HG03095 (cell line): ENCODE measurements at regions not wholly inside any gene's neighbourhood (a gene's known extent, or its start where the extent isn't known, plus 50 kb on each side); places are given as distances from the start of the nearest gene placed in this dataset.

ENCODE experiments used
- ATAC-seq: cut with Tn5 transposase; IDR thresholded peaks from one replicate; pipeline ENCODE4 v1.9.1; 2021; ENCODE audit warnings: moderate library complexity; ENCODE audit not compliant: unreplicated experiment

DNA sequence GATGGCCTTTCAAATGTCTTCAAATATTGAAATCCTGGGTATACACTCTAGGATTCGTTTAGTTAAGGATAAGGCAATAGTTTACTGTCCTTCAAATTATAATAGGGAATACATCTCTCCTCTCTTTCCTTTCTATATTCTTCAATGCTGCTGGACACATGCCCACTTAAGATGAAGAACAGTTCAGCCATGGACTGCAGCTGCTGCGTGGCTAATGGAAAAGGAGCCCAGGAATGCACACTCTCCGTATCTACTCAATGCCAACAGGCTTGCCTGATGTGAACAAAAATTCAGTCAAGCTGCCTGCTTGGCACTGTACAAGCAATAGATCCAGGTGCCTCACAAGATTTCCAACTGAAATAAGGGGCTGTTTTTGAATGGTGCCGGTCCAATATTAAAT lies 321.2 kb upstream of the LYPLAL1 start:
- ATAC-seq: no peak

- ATAC-seq: no peak
Measured at GRCh38 chr1:218863987-218864386, 309.7 kb upstream of the LYPLAL1 start.

DNA sequence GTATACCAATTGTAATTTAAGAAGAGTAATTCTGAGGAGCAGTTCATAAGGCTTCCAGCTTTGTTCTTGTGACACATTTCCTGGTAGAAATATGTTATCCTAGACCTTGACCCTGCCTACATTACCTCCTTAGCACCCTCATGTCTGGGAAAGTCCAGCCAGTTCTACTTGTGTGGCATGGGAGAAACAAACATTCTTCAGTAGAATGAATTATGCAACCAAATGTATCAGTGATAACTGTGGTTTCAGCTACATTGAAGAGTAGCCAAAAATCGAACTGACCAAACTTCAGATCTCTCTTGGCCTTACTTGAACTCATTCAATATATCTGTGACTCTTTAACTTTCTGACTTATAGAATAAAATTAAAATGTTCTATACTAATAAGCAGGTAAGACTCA lies 308.1 kb upstream of the LYPLAL1 start:
- ATAC-seq: no peak

DNA sequence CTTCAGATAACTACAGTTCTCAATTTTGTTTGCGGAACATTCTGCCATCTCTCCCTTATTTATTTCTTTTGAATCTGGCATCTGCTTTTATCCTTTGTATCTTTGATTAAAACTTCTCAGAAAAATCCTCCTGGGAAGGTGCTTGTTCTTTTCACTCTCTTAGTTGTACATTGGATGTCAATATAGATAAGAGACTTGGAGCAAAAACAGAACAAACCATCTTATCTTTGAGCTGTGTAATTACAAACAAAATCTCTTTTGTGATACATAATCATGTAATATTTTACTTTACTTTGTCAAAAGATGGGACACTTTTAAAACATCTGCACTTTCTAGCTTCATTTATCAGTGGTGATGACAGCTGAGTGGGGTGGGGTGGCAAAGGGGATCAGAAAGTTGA lies 307.2 kb upstream of the LYPLAL1 start:
- ATAC-seq: no peak

- no peak for ATAC-seq
Measured at GRCh38 chr1:218867066-218867465, 306.6 kb upstream of the LYPLAL1 start.

DNA sequence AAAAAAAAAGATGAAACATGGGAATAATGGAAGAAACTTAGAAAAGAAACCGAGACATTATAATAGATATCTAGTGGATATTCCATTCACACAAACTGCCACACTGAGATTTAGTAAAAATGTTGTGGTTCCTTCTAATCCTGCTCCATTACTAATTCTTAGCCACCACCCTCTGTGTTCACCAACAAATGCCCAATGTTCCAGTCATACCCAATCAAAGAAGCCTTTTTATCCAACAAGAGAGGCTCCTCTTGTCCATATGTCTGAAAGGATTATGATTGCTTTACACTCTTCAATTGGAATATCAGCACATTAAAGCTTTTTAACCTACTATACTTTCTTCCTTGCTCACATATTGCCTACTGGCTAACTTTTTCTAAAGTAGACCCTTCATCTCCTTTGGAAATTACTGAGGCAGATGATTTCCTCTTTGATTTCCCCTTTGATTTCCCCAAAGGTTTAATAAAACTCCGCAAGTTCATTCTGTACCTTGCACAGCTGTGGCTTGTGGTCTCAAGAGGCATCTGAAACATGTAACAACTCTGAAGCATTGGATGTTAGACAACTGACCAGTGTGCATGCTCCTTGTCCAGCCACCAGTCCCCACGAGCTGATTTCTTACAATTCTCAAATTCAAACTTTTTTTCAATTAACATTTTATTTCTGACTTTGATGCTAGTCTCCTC lies 305.6 kb upstream of the LYPLAL1 start:
- no peak for ATAC-seq

DNA sequence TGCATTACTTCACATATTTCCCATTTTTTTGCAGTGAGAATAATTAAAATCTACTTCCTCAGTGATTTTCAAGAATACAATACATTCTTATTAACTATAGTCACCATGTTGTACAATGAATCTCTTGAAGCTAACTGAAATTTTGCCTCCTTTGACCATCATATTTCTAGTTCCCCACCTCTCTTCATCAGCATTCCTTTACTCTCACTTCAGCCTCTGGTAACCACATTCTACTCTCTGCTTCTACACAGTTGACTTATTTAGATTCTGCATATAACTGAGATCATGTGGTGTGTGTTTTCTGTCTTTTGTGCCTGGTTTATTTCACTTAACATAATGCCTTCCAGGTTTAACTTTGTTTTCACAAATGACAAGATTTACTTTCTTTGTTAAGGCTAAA lies 304.4 kb upstream of the LYPLAL1 start:
- no peak for ATAC-seq

DNA sequence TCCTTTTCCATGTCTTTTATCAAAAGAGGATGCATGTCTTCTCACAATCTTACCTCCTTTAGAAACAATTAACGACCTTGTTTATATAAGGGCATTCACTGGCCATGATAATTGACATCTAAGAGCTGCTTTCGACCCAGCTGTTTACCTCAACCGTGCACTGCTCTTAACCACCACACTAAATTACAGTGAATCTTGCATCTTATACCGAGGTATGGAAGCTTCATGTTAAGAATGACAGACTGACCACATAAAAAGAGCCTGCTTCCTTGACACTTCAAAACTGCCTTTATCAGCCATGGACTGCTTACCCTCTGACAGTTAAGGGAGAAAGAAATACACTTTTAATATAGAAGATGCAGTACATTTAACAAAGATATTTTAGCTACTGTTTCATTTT lies 301.7 kb upstream of the LYPLAL1 start:
- no peak for ATAC-seq

DNA sequence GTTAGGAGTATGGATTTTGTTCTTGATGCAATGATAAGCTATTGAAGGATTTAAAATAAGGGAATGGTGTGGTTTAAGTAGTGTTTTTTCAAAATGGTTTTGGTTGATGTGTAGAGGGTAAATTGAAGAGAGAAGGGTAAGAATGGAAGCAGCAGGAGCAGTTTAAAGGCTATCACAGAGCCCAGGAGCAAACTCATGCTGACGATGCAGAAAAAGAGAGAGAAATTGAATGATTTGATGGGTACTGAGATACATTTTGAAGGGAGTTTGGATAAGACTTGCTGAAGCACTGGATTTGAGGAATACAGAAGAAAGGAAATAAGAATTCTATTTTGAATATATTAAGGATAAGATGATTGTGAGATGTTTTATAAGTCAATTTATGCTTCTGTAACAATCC lies 300.8 kb upstream of the LYPLAL1 start:
- no peak for ATAC-seq

DNA sequence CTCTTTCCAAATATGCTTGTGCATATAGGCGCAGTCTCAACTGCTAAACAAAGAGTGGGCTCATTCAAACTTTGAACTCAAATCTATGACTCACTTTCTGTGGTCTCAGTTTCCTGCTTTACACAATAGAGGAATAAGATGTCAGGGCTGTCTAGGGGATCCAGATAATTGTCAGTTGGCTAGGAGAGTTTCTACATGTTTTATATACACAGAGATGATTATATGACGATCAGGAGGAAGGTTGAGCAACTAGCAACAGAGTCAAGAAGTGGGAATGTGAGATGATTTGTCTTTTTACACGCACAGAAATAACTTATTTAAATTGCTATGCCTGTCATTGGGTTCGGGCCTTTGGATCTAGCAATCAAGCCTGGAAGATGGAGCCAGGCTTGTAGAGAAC lies 299.4 kb upstream of the LYPLAL1 start:
- ATAC-seq: no peak

- ATAC-seq: no peak
Measured at GRCh38 chr1:218874801-218875400, 298.8 kb upstream of the LYPLAL1 start.

GRCh38 chr1:218878369-218878768 lies 295.3 kb upstream of the LYPLAL1 start:
- ATAC-seq: no peak

- ATAC-seq: no peak
Measured at GRCh38 chr1:218880484-218881060, 293.1 kb upstream of the LYPLAL1 start.

GRCh38 chr1:218882454-218882853 lies 291.2 kb upstream of the LYPLAL1 start:
- ATAC-seq: no peak

DNA sequence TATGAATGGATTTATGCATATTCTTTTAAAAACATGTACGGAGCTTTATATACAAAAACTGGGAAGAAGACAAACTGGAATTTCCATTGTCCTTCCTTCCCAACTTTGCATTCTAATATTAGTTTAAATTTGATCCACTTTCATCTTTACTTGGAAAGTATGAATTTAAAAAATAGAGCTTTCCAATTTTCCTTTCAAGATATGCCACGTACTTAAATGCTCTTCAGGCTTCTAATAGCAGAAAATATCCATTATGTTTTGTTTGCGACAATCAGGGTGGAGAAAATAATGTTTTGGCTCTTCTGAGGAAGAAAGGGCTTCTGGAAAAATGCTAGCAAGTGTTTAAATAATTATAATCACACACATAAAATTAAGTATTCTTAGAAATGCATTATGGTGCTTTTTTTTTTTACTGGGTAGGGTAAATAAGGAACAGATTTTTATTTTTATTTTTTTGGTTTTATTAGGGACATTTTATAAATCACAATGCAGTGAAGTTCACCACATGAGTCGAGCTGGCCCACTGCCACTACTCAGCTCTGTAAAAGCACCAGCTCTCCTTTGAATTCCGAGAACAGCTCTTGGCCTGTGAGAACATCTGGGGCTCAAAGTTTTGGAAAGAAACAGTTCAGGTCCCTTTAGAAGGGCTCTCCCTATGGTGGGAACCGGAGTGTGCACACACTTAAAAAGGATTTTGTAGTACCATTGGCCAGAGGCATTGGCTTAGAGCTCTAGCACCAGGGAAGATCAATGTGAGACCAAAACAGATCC lies 287.4 kb upstream of the LYPLAL1 start:
- ATAC-seq: no peak

DNA sequence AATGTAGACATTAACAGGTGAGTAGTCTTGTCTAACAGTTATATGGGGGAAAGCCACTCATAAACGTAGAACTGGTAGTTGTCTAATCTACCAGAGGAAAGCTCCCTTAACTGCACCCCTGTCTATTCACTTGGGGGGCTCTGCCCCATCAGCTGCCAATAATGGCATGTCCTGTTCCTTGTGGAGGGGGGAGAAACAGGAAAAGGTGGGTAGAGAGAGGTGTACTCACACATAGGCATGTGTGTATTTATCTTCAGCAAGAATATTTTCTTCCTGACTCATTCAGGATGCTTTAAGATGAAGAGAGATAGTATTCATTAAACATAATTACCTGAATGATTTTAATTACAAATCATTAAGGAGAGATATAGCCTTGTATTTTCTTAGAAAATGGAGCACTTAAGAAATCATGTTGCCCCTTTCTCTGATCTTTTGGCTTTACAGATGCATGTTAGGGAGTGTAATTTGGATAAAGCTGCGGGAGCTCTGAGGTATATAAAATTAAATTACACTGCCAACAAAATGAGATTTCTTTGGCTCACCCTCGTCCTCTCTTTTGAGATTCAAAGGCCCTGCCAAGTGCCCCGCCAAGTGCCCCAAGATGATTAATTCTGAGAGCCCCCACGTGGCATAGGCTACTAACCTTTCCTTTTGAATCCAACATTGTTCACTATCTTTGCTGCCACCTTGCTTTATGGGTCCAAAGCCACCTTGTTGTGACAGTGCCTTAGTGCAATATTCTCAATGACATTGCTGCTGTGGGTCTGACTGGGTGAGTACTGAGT lies 286.3 kb upstream of the LYPLAL1 start:
- no peak for ATAC-seq

DNA sequence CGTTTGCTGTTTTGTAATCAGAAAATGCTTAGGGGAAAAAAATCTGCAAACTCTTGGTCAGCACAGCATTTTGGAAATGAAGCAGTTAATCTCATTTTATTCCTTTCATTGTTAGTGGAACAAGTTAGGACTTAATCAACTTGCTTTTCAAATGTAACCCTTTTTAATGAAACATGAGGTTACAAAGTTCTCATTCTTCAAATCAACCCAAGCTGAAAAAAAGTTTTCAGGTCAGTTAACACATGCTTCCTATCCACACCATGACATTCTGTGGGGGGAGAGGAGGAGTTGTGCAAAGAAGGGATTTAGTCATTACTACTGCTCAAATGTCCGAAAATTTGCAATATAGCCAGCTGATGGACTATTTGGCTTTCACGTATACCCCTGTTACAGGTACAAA lies 283.2 kb upstream of the LYPLAL1 start:
- ATAC-seq: no peak

DNA sequence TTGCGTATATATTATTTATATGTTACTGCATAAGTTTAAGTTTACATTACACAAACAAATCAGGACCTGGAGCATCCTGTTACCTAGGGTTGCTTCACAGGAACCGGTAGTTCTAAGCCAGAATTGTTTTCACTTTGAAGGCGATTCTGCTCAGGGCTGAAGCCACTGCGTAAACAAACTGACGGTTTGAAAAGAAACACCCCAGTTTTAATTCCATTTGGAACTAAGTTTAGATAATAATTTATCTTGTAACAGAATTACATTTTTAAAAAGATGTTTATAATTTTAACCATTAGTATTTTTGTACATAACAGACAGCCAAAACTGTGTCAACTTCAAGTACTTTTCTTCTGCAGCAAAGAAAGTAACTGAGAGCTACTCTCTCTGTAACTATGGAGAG lies 282.1 kb upstream of the LYPLAL1 start:
- ATAC-seq: no peak

GRCh38 chr1:218895064-218895587 lies 278.6 kb upstream of the LYPLAL1 start:
- ATAC-seq: no peak

- ATAC-seq: no peak
Measured at GRCh38 chr1:218896202-218896601, 277.5 kb upstream of the LYPLAL1 start.

- no peak for ATAC-seq
Measured at GRCh38 chr1:218898921-218899320, 274.8 kb upstream of the LYPLAL1 start.
